Thoracic aorta (tissue), 2 donors: ENCODE measurements at regions not wholly inside any gene's neighbourhood (a gene's known extent, or its start where the extent isn't known, plus 50 kb on each side); places are given as distances from the start of the nearest gene placed in this dataset.

Source experiments
- ATAC-seq: fragments of 150-250 bp; one replicate; pipeline ENCODE4 v1.8.0; 2017; ENCODE audit warnings: low read depth; ENCODE audit not compliant: insufficient number of reproducible peaks, low FRiP score
- DNase-seq: peaks from one replicate; pipeline ENCODE4 v3.0.0-alpha.2; 2020; ENCODE audit warnings: low spot score
- H3K27ac ChIP-seq, 2 donors: fragments of 200-600 bp; sonication (generic); 1 replicate in 1 of 2; 2 replicates in 1 of 2; pipeline ENCODE4 v1.5.1; 2016; ENCODE audit warnings: mild to moderate bottlenecking in 2 of 2, moderate library complexity in 2 of 2
- H3K27me3 ChIP-seq: fragments of 200-600 bp; sonication (generic); replicated peaks from 2 replicates; pipeline ENCODE4 v1.6.0; 2016; ENCODE audit warnings: mild to moderate bottlenecking; ENCODE audit not compliant: insufficient read depth
- H3K36me3 ChIP-seq: fragments of 200-600 bp; sonication (generic); one replicate; pipeline ENCODE4 v1.5.1; 2016
- H3K4me1 ChIP-seq, 2 donors: fragments of 200-600 bp; sonication (generic); 1 replicate in 1 of 2; 2 replicates in 1 of 2; pipeline versions ENCODE4 v1.5.1 to v1.6.0; 2016; ENCODE audit warnings: low read depth in 2 of 2, mild to moderate bottlenecking in 1 of 2; ENCODE audit not compliant: control insufficient read depth in 1 of 2
- H3K4me3 ChIP-seq: fragments of 200-600 bp; sonication (generic); 2 replicates; pipeline ENCODE4 v1.5.1; 2016; ENCODE audit warnings: mild to moderate bottlenecking
- H3K9me3 ChIP-seq: fragments of 200-600 bp; sonication (generic); 2 replicates; pipeline ENCODE4 v1.5.1; 2016
- TF ChIP-seq, protein P1 (sequence below): fragments of 200-600 bp; sonication (generic); IDR thresholded peaks from one replicate; pipeline ENCODE4 v1.5.1; 2019; ENCODE audit warnings: antibody characterized with exemption

DNA sequence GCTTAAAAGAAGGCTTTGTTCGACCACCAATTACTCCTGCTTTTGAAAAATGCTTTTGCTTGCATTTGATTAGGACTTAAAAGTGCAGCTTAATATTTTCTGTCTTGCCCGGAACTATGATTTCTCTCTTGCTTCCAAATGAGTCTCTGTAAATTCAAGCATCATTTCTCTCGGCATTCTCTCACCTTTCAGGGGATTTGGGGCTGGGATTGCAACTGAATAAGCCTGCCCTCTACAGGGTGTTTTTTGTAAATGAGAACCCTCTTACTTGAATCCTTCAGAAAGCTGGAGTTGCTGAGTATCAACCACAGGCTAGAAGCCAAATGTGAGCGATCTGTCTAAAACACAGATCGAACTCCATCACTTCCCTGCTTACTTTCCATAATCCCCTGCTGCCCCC lies 234.6 kb downstream of the TMEM114 start:
- Histone ChIP-seq H3K9me3 (no peaks in the 10 kb centered on the region), H3K27me3 (no peaks in the 10 kb centered on the region), H3K4me1 (no peaks in the 10 kb centered on the region), H3K36me3 (no peaks in the 10 kb centered on the region), H3K27ac (no peak overlapping the region), H3K4me3 (no peak overlapping the region)
- TF ChIP-seq, protein P1, sequence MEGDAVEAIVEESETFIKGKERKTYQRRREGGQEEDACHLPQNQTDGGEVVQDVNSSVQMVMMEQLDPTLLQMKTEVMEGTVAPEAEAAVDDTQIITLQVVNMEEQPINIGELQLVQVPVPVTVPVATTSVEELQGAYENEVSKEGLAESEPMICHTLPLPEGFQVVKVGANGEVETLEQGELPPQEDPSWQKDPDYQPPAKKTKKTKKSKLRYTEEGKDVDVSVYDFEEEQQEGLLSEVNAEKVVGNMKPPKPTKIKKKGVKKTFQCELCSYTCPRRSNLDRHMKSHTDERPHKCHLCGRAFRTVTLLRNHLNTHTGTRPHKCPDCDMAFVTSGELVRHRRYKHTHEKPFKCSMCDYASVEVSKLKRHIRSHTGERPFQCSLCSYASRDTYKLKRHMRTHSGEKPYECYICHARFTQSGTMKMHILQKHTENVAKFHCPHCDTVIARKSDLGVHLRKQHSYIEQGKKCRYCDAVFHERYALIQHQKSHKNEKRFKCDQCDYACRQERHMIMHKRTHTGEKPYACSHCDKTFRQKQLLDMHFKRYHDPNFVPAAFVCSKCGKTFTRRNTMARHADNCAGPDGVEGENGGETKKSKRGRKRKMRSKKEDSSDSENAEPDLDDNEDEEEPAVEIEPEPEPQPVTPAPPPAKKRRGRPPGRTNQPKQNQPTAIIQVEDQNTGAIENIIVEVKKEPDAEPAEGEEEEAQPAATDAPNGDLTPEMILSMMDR = no peak
- DNase-seq (no peak), ATAC-seq (no peak)

DNA sequence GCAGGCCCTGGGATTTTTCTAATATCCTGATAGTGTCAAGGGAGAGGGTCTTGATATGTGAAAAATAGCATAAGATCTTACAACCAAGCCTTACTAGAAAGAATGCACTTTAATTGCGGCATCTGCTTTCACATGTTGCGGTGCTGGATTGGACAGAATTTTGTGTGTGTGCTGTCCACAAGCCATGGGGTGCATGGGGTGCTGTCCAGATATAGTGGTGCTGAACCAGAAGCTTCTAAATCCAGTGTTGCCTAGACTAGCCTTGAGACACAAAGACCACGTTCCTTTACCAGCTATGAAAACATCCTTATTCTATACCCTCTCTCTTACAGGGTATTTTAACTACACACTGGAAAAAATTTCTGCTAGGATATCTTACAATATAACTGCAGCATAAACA lies 244.0 kb downstream of the TMEM114 start:
- Histone ChIP-seq H3K4me3 (no peak overlapping the region), H3K36me3 (no peaks in the 10 kb centered on the region), H3K27me3 (no peaks in the 10 kb centered on the region), H3K4me1 (no peaks in the 10 kb centered on the region), H3K9me3 (no peaks in the 10 kb centered on the region), H3K27ac (no peak overlapping the region)
- TF ChIP-seq, protein P1 = no peak
- ATAC-seq (no peak), DNase-seq (no peak)

- Histone ChIP-seq H3K27ac (no peak overlapping the region), H3K27me3 (no peaks in the 10 kb centered on the region), H3K4me3 (no peak overlapping the region), H3K9me3 (no peaks in the 10 kb centered on the region), H3K36me3 (no peaks in the 10 kb centered on the region), H3K4me1 (no peaks in the 10 kb centered on the region)
- DNase-seq = no peak
- no peak for ATAC-seq
- TF ChIP-seq, protein P1 = no peak
Measured at GRCh38 chr16:8342276-8342675, 248.0 kb downstream of the TMEM114 start.

- Histone ChIP-seq H3K4me3 (no peak overlapping the region), H3K4me1 (no peaks in the 10 kb centered on the region), H3K36me3 (no peaks in the 10 kb centered on the region), H3K27me3 (no peaks in the 10 kb centered on the region), H3K27ac (no peak overlapping the region), H3K9me3 (no peaks in the 10 kb centered on the region)
- ATAC-seq = no peak
- no peak for DNase-seq
- TF ChIP-seq, protein P1 = no peak
Measured at GRCh38 chr16:8330761-8331160, 259.6 kb downstream of the TMEM114 start.

GRCh38 chr16:8326232-8326631 lies 264.1 kb downstream of the TMEM114 start:
- ATAC-seq (no peak), DNase-seq (no peak)
- TF ChIP-seq, protein P1 = no peak
- Histone ChIP-seq H3K27me3 (no peaks in the 10 kb centered on the region), H3K4me3 (no peak overlapping the region), H3K27ac (no peak overlapping the region), H3K36me3 (no peaks in the 10 kb centered on the region), H3K9me3 (no peaks in the 10 kb centered on the region), H3K4me1 (no peaks in the 10 kb centered on the region)
